ENCODE measurements at regions not wholly inside any gene's neighbourhood (a gene's known extent, or its start where the extent isn't known, plus 50 kb on each side); places are given as distances from the start of the nearest gene placed in this dataset.

DNA sequence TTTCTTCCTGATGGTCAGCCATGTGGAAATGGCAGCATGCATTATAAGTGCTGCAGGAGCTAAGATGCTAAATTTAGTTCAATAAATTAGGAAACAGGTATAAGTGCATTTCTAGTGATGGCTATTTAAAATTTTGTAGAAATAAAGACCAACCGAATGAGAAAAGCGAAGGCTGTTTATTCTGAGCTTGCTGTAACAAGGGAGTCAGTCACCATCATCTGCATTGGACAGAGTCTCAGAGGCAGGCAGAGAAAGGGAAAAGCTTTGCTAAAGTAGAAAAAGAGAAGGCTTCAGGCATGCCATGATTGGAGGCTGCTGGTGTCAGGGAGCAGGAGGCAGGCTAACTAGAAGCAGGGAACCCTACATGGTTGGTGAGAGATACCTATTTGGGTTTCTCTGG, 451.0 kb downstream of the EDEM1 start:
- BruUV-seq (replicated peaks) = no TSS peak
- no peaks in the 10 kb centered on the region for H3K9me3 ChIP-seq (ENCODE audit: insufficient read depth, low read depth)
- DNase-seq = no peak
- no peak overlapping the region for H3K4me3 ChIP-seq
- H2AFZ ChIP-seq = no peak overlapping the region
- no peak overlapping the region for H3K27ac ChIP-seq
- CTCF ChIA-PET = no interaction called here
- H3K79me2 ChIP-seq (ENCODE audit: low read depth) = no peaks in the 10 kb centered on the region
- H3K36me3 ChIP-seq (ENCODE audit: low read depth) = no peaks in the 10 kb centered on the region
- H3F3A ChIP-seq (ENCODE audit: insufficient read depth, low read depth) = no peaks in the 10 kb centered on the region
- H3K4me1 ChIP-seq (replicated peaks; ENCODE audit: insufficient read depth) = no peaks in the 10 kb centered on the region
- H3K27me3 ChIP-seq (ENCODE audit: insufficient read depth, low read depth) = no peaks in the 10 kb centered on the region
- H4K20me1 ChIP-seq (ENCODE audit: insufficient read depth) = no peaks in the 10 kb centered on the region
- H3K9me2 ChIP-seq (ENCODE audit: insufficient read depth) = peaks cover 3% of the 10 kb centered on the region; the same call in 1 of the 2 replicates
- TF ChIP-seq EZH2 (IDR thresholded peaks at IDR 0.05; ENCODE audit: low read depth) = no peak
- TF ChIP-seq, protein P1, sequence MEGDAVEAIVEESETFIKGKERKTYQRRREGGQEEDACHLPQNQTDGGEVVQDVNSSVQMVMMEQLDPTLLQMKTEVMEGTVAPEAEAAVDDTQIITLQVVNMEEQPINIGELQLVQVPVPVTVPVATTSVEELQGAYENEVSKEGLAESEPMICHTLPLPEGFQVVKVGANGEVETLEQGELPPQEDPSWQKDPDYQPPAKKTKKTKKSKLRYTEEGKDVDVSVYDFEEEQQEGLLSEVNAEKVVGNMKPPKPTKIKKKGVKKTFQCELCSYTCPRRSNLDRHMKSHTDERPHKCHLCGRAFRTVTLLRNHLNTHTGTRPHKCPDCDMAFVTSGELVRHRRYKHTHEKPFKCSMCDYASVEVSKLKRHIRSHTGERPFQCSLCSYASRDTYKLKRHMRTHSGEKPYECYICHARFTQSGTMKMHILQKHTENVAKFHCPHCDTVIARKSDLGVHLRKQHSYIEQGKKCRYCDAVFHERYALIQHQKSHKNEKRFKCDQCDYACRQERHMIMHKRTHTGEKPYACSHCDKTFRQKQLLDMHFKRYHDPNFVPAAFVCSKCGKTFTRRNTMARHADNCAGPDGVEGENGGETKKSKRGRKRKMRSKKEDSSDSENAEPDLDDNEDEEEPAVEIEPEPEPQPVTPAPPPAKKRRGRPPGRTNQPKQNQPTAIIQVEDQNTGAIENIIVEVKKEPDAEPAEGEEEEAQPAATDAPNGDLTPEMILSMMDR (conservative IDR thresholded peaks at IDR 0.05) = no peak
- intact Hi-C loops (cut with micrococcal nuclease; ENCODE audit: unreplicated experiment) = no loop called here
- no peak overlapping the region for H3K4me2 ChIP-seq
- POLR2A ChIA-PET (ENCODE audit: unreplicated experiment) = interaction anchor here (0.6 kb wide), 1 partner anchor 555 kb away, joined by 5 read pairs; no protein-coding TSS in a partner anchor

DNA sequence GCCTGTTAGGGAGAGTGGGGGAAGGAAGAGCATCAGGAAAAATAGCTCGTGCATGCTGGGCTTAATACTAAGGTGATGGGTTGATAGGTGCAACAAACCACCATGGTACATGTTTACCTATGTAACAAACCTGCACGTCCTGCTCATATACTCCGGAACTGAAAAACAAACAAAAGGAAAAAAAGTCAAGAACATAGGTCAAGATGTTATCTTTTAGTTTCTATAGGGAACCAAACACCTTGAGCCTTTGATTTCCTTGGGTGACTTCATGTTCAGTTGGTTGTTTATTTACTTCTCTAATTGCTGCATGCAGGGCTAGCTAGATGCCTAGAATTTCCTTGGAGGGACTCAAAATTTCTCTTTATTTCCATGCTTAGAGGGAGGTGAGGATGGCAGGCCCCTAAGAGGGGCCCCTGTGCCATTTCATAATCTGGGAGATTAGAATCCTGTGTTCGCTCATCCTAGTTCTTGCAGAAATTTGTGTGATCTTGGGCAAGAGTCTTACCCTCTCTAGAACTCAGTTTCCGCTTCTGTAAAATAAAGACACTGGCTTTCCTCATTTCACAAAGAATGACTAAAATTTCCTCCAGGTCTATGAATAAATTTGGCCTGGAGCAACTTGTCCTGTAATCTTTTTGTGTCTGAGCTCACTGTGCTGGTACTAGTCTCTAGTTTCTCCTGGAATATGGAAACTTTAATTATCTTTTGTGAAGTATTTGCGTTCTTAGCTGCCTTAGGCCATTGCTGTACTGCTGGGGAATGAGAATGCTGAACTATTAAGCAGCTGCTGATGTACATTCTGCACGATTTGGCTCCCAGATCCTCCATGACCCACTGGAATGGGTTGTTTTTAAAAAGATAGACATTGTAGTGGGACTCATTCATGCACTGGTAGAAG, 457.5 kb downstream of the EDEM1 start:
- no peak for DNase-seq
- H3K9me3 ChIP-seq (ENCODE audit: insufficient read depth, low read depth) = no peaks in the 10 kb centered on the region
- ChIA-PET CTCF (no interaction called here), POLR2A (ENCODE audit: unreplicated experiment) (no interaction called here)
- H3F3A ChIP-seq (ENCODE audit: insufficient read depth, low read depth) = no peaks in the 10 kb centered on the region
- no peak overlapping the region for H3K4me2 ChIP-seq
- H3K27me3 ChIP-seq (ENCODE audit: insufficient read depth, low read depth) = no peaks in the 10 kb centered on the region
- H4K20me1 ChIP-seq (ENCODE audit: insufficient read depth) = no peaks in the 10 kb centered on the region
- H2AFZ ChIP-seq = no peak overlapping the region
- BruUV-seq (replicated peaks) = no TSS peak
- no peak overlapping the region for H3K4me3 ChIP-seq
- H3K4me1 ChIP-seq (replicated peaks; ENCODE audit: insufficient read depth) = no peaks in the 10 kb centered on the region
- H3K9me2 ChIP-seq (ENCODE audit: insufficient read depth) = peaks cover 3% of the 10 kb centered on the region; the same call in 1 of the 2 replicates
- TF ChIP-seq, protein P1 (conservative IDR thresholded peaks at IDR 0.05) = no peak
- TF ChIP-seq EZH2 (IDR thresholded peaks at IDR 0.05; ENCODE audit: low read depth) = no peak
- no peak overlapping the region for H3K27ac ChIP-seq
- intact Hi-C loops (cut with micrococcal nuclease; ENCODE audit: unreplicated experiment) = no loop called here
- H3K79me2 ChIP-seq (ENCODE audit: low read depth) = no peaks in the 10 kb centered on the region
- H3K36me3 ChIP-seq (ENCODE audit: low read depth) = no peaks in the 10 kb centered on the region

DNA sequence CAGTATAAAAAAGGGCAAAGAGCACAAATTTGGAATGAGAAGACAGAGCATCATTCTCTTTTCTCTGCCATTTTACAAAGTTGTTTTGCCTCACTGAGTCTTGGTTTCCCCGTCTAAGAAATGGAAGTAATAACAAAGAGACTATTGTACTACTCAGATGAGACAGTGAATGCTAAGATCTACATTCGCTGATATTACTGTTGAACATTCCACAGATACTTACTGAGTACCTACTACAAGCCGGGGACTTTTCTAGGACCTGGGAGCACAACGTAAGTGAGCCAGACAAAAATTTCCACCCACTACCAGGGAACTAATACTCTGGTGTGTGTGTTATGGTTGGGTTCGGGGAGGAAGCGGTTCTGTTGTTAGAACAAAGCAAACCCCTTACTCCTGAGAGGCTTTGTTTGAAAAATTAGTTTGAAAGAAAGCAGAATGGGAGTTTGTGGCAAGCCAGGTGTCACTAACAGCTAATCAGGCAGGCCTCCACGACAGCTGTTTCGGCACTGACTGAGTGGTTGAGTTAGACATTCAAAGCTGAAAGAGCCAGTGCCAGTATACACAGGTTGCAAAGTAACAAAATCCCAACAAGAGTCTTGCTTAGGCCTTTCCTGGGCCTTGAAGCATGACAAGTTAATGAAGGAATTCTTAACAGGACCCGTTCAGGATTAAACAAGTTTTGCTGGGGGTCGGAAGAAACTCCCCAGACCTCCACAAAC, 458.3 kb downstream of the EDEM1 start:
- no peaks in the 10 kb centered on the region for H3K4me1 ChIP-seq (replicated peaks; ENCODE audit: insufficient read depth)
- POLR2A ChIA-PET (ENCODE audit: unreplicated experiment) = no interaction called here
- no peaks in the 10 kb centered on the region for H3K36me3 ChIP-seq (ENCODE audit: low read depth)
- no peak for TF ChIP-seq EZH2 (IDR thresholded peaks at IDR 0.05; ENCODE audit: low read depth)
- TF ChIP-seq, protein P1 (conservative IDR thresholded peaks at IDR 0.05) = no peak
- H3K27me3 ChIP-seq (ENCODE audit: insufficient read depth, low read depth) = no peaks in the 10 kb centered on the region
- H3K9me3 ChIP-seq (ENCODE audit: insufficient read depth, low read depth) = no peaks in the 10 kb centered on the region
- H3K4me3 ChIP-seq = no peak overlapping the region
- intact Hi-C loops (cut with micrococcal nuclease; ENCODE audit: unreplicated experiment) = no loop called here
- no peak overlapping the region for H2AFZ ChIP-seq
- no peaks in the 10 kb centered on the region for H3K79me2 ChIP-seq (ENCODE audit: low read depth)
- peaks cover 3% of the 10 kb centered on the region; the same call in 1 of the 2 replicates for H3K9me2 ChIP-seq (ENCODE audit: insufficient read depth)
- H4K20me1 ChIP-seq (ENCODE audit: insufficient read depth) = no peaks in the 10 kb centered on the region
- no peak overlapping the region for H3K4me2 ChIP-seq
- no peak overlapping the region for H3K27ac ChIP-seq
- CTCF ChIA-PET = no interaction called here
- no TSS peak for BruUV-seq (replicated peaks)
- H3F3A ChIP-seq (ENCODE audit: insufficient read depth, low read depth) = no peaks in the 10 kb centered on the region
- no peak for DNase-seq
